Loucy (cell line): ENCODE measurements at regions not wholly inside any gene's neighbourhood (a gene's known extent, or its start where the extent isn't known, plus 50 kb on each side); places are given as distances from the start of the nearest gene placed in this dataset.
"Not testable (repeated sequence)": the region's sequence is repeated elsewhere in the genome, so short reads cannot be mapped to it uniquely, and the experiment has no call there.

Source experiments
- H2AFZ ChIP-seq: fragments of 200-600 bp; sonication (generic); 2 replicates; pipeline ENCODE4 v1.6.0; 2016; ENCODE audit warnings: antibody characterized with exemption, mild to moderate bottlenecking, low read length, moderate library complexity
- H3F3A ChIP-seq: fragments of 200-600 bp; 2 replicates; pipeline ENCODE4 v1.6.0; 2016; ENCODE audit warnings: antibody characterized with exemption, low read depth, mild to moderate bottlenecking
- H3K27me3 ChIP-seq: fragments of 200-600 bp; sonication (generic); 2 replicates; pipeline ENCODE4 v1.6.1; 2014; ENCODE audit warnings: low read length, mild to moderate bottlenecking; ENCODE audit not compliant: insufficient read depth, poor library complexity, severe bottlenecking
- H3K36me3 ChIP-seq: fragments of 200-600 bp; sonication (generic); 2 replicates; pipeline ENCODE4 v1.6.1; 2016; ENCODE audit warnings: low read length; ENCODE audit not compliant: insufficient read depth
- H3K4me1 ChIP-seq: fragments of 200-600 bp; sonication (generic); 2 replicates; pipeline ENCODE4 v1.5.1; 2014; ENCODE audit warnings: low read length, mild to moderate bottlenecking; ENCODE audit not compliant: insufficient read depth, poor library complexity, severe bottlenecking
- H3K4me2 ChIP-seq: fragments of 200-600 bp; sonication (generic); 2 replicates; pipeline ENCODE4 v1.6.0; 2014; ENCODE audit warnings: antibody characterized with exemption, low read length, low read depth, mild to moderate bottlenecking; ENCODE audit not compliant: poor library complexity, severe bottlenecking
- H3K4me3 ChIP-seq: fragments of 200-600 bp; sonication (generic); 2 replicates; pipeline ENCODE4 v1.5.1; 2014; ENCODE audit warnings: low read length, mild to moderate bottlenecking, mixed read lengths; ENCODE audit not compliant: poor library complexity, severe bottlenecking
- H3K79me2 ChIP-seq: fragments of 200-600 bp; sonication (generic); 2 replicates; pipeline ENCODE4 v1.6.1; 2014; ENCODE audit warnings: low read length; ENCODE audit not compliant: insufficient read depth
- H3K9ac ChIP-seq: fragments of 200-600 bp; sonication (generic); 2 replicates; pipeline ENCODE4 v1.6.0; 2014; ENCODE audit warnings: mild to moderate bottlenecking, low read depth, low read length, moderate library complexity; ENCODE audit not compliant: poor library complexity, severe bottlenecking
- H3K9me2 ChIP-seq: fragments of 200-600 bp; sonication (generic); replicated peaks from 2 replicates; pipeline ENCODE4 v1.6.1; 2016; ENCODE audit warnings: low read depth, low read length, mixed read lengths
- H3K9me3 ChIP-seq: fragments of 200-600 bp; sonication (generic); 2 replicates; pipeline ENCODE4 v1.6.1; 2014; ENCODE audit warnings: mild to moderate bottlenecking, antibody characterized with exemption, low read length, low read depth; ENCODE audit not compliant: insufficient read depth
- H4K20me1 ChIP-seq: fragments of 200-600 bp; sonication (generic); 2 replicates; pipeline ENCODE4 v1.6.0; 2014; ENCODE audit warnings: antibody characterized with exemption, low read length, mild to moderate bottlenecking; ENCODE audit not compliant: insufficient read depth, poor library complexity, severe bottlenecking
- EZH2phosphoT487 ChIP-seq: fragments of 200-600 bp; IDR thresholded peaks from 2 replicates; pipeline ENCODE4 v1.6.1; 2018; ENCODE audit warnings: antibody characterized with exemption, mild to moderate bottlenecking, moderate library complexity, borderline replicate concordance
- TF ChIP-seq, protein P1 (sequence below): fragments of 200-600 bp; sonication (generic); conservative IDR thresholded peaks from 2 replicates; pipeline ENCODE4 v1.5.1; 2014; ENCODE audit warnings: mild to moderate bottlenecking, antibody characterized with exemption, low read length

DNA sequence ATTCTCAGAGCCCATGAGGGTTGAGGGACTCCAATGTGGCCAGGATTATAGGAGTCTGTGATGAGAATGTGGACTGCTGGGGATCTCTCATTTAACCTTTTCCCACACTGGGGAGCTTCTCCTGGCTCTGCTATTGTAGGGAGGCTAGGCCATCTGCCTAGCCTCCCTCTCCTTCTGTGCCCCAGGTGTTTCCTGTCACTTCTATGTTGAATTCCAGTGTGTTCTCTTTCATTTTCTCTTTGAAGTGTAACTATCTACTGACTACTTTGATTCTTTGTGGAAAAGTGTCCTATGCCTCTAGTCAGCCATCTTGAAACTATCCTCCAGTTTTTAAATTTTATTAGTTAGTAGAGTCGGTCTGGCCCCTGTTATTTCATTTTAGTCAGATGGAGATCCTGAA lies 53.4 kb upstream of the ABCD2 start:
- no peaks in the 10 kb centered on the region for H4K20me1 ChIP-seq
- no peaks in the 10 kb centered on the region for H3K27me3 ChIP-seq
- H3K36me3 ChIP-seq: no peaks in the 10 kb centered on the region
- no peak overlapping the region for H3K9ac ChIP-seq
- H3K9me3 ChIP-seq: peaks cover 10% of the 10 kb centered on the region; the same call in 1 of the 2 replicates
- no peak for TF ChIP-seq EZH2phosphoT487
- TF ChIP-seq, protein P1, sequence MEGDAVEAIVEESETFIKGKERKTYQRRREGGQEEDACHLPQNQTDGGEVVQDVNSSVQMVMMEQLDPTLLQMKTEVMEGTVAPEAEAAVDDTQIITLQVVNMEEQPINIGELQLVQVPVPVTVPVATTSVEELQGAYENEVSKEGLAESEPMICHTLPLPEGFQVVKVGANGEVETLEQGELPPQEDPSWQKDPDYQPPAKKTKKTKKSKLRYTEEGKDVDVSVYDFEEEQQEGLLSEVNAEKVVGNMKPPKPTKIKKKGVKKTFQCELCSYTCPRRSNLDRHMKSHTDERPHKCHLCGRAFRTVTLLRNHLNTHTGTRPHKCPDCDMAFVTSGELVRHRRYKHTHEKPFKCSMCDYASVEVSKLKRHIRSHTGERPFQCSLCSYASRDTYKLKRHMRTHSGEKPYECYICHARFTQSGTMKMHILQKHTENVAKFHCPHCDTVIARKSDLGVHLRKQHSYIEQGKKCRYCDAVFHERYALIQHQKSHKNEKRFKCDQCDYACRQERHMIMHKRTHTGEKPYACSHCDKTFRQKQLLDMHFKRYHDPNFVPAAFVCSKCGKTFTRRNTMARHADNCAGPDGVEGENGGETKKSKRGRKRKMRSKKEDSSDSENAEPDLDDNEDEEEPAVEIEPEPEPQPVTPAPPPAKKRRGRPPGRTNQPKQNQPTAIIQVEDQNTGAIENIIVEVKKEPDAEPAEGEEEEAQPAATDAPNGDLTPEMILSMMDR: no peak
- no peak overlapping the region for H2AFZ ChIP-seq
- no peaks in the 10 kb centered on the region for H3K79me2 ChIP-seq
- H3K4me3 ChIP-seq: no peak overlapping the region
- H3K4me1 ChIP-seq: no peaks in the 10 kb centered on the region
- H3F3A ChIP-seq: no peaks in the 10 kb centered on the region
- no peaks in the 10 kb centered on the region for H3K9me2 ChIP-seq
- no peak overlapping the region for H3K4me2 ChIP-seq

DNA sequence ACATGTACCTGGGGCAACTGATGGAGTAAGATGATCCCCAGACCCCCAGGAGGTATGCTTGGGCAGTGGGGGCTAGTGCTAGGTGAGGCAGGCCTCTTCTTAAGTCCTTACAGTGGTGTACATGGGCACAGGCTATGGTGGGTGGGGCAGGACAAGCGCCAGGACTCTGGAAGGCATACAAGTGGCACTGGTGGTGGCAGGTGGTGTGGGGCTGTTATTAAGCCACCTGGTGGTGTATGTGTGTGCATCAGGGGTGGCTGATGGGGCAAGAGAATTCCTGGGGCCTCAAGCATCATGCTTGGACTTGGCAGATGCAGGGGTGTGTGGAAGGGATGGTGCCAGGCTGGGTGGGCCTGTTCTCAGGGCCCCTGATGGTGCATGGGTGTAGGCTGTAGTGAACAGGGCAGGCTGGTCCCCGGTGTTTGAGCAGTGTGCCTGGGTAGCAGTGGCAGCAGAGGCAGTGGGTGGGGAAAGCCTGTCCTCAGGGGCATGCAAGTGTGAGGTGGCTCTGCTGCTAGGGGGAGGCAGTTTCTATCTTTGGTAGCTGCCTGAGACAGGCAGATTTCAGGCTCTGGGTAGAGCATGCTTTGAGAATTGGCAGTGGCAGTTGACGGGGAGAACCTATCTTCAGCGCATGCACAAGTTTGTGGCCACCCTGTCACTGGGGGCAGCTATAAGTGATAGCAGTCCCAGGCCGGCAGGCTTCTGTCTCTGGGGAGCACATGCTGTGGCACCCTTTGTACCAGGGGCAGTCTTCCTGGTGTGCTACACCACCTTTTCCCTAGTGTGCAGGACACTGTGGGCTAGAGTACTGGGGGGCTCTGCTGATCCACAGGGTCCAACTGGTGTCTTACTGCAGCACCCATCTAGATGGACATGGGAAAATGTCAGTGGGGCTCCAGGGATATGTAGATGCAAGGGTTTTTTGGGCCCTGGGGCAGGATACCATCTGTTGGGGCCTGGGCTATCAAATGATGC lies 52.6 kb upstream of the ABCD2 start:
- H3K4me1 ChIP-seq: no peaks in the 10 kb centered on the region

DNA sequence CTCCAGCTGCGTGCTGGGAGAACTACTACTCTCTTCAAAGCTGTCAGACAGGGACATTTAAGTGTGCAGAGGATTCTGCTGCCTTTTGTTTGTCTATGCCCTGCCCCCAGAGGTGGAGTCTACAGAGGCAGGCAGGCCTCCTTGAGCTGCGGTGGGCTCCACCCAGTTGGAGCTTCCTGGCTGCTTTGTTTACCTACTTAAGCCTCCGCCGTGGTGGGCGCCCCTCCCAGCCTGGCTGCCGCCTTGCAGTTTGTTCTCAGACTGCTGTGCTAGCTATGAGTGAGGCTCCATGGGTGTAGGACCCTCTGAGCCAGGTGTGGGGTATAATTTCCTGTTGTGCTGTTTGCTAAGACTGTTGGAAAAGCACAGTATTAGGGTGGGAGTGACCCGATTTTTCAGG lies 49.9 kb upstream of the ABCD2 start:
- not testable (repeated sequence) for H3K4me2 ChIP-seq, H3F3A ChIP-seq, H3K9me2 ChIP-seq, H3K36me3 ChIP-seq, H2AFZ ChIP-seq, H3K4me1 ChIP-seq, H3K79me2 ChIP-seq, H3K27me3 ChIP-seq, H3K9me3 ChIP-seq, H3K9ac ChIP-seq, H3K4me3 ChIP-seq, H4K20me1 ChIP-seq

More for the DNA sequence above, 52.6 kb upstream of the ABCD2 start:
- TF ChIP-seq EZH2phosphoT487: no peak
- TF ChIP-seq, protein P1: no peak
- no peaks in the 10 kb centered on the region for H4K20me1 ChIP-seq
- no peak overlapping the region for H3K4me3 ChIP-seq
- no peak overlapping the region for H3K9ac ChIP-seq
- H2AFZ ChIP-seq: no peak overlapping the region
- H3F3A ChIP-seq: no peaks in the 10 kb centered on the region
- H3K9me2 ChIP-seq: no peaks in the 10 kb centered on the region
- H3K4me2 ChIP-seq: no peak overlapping the region
- no peaks in the 10 kb centered on the region for H3K36me3 ChIP-seq
- H3K79me2 ChIP-seq: no peaks in the 10 kb centered on the region
- no peaks in the 10 kb centered on the region for H3K27me3 ChIP-seq
- peaks cover 10% of the 10 kb centered on the region; the same call in 1 of the 2 replicates for H3K9me3 ChIP-seq
